GOT3 (cell line): ENCODE measurements at regions not wholly inside any gene's neighbourhood (a gene's known extent, or its start where the extent isn't known, plus 50 kb on each side); places are given as distances from the start of the nearest gene placed in this dataset.
"Not testable (repeated sequence)": the region's sequence is repeated elsewhere in the genome, so short reads cannot be mapped to it uniquely, and the experiment has no call there.

Source experiments
- DNase-seq: peaks from one replicate; lab custom pipeline; 2025; ENCODE audit warnings: mixed read lengths; lab: John Stamatoyannopoulos, UW

- no peak for DNase-seq
These were observed 525.8 kb downstream of the NLGN4X start for GRCh38 chrX:5702890-5703289.

DNA sequence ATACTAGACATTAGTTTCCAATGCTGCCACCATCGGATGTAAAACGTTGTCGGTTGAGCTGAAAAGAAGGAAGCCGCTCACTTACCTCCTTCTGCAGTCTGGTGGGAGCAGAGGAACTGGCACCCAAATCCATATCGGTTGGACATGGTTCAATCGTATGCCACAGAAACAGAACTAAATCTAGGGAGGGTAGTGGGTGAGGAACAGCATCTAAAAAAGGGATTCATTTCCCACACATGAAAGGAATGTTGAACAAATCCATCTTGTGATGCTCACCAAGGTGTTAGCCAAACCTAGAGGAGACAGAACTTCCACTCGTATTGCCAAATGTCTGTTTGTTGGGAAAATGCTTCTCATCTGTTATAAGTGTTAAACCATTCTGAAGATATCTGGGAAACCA lies 532.7 kb downstream of the NLGN4X start:
- DNase-seq, result no peak

DNA sequence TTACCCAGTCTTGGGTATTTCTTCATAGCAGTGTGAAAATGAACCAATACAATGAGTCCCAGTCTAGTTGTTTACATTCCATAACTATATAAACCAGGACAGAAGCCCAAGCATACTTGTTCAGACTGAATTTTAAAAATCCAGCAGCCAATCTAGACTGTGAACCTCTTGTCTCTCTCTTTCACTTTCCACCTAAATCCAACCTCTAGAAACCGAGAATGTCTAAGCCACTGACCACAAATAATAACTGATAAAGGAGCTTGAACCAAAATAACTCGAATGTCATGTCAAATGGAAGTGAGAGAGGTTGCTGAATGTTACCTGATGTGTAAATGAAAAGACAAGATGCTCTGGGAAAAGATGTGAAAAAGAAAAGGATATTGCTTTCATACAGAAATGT lies 544.7 kb downstream of the NLGN4X start:
- DNase-seq, result no peak

DNA sequence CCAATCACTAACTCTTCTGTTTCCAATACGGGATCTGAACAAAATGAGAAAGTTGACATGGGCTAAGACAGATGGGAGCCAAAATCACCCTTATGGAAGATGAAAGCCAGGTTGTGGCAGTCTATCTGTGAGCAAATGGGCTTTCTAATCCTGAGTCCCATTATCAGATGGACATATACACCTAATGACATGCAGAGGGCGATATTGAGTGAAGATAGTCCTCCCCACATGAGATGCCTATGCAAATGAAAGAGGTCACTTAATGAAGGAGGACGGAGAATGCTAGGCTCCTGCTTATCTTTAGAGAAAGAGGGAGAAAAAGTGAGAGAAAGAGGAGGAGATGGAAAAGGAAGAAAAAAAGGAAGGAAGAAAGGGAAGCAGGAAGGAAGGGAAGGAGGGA lies 547.5 kb downstream of the NLGN4X start:
- no peak for DNase-seq

DNA sequence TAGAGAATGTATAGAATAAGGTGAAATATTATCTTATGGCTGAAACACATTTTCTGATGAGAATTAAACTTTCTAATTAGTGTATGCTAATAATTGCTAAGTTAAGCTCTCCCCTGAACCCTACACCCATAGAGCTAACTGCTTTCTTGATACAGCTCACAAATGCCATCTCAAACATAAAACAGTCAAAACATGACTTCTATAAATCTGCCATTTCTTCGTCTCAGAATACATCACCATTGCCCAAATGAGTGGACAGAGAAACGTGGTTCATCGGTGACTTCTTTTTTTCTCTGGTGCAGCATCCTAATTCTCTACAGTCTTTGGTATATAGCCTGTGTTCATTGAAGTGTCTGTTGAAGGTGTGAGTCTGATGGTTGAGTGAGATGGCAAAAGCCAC lies 554.6 kb downstream of the NLGN4X start:
- DNase-seq, result no peak

- DNase-seq, result no peak
These were observed 556.6 kb downstream of the NLGN4X start for GRCh38 chrX:5672099-5672498.

GRCh38 chrX:5666689-5667088 lies 562.0 kb downstream of the NLGN4X start:
- DNase-seq, result not testable (repeated sequence)

- no peak for DNase-seq
These were observed 572.1 kb downstream of the NLGN4X start for GRCh38 chrX:5656544-5656943.

DNA sequence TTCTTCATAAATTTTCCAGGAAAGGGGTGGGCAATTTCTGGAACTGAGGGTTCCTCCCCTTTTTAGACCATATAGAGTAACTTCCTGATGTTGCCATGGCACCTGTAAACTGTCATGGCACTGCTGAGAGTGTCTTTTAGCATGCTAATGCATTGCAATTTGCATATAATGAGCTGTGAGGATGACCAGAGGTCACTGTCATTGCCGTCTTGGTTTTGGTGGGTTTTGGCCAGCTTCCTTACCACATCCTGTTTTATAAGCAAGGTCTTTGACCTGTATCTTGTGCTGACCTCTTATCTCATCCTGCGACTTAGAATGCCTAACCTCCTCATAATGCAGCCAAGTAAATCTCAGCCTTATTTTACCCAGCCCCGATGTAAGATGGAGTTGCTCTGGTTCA lies 577.8 kb downstream of the NLGN4X start:
- DNase-seq, result no peak

- no peak for DNase-seq
These were observed 579.6 kb downstream of the NLGN4X start for GRCh38 chrX:5648941-5649568.

DNA sequence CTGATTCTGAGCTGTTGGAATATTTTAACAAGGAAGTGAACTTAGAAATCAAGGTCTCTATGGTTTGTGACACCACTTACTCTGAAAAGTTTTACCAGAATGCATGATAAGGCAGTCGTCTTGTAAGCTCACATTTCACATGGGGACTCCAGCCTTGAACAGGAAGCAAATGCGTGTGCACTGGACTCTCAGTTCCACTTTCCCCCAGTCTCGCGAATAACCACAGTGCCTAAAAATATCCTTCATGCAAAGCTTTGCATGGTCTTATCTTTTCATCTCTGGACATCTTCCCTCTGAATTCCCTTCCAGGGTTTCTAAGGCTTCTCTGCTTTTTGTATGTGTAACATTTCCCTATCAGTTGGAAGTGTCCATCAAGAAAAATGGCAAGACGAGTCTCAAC lies 581.8 kb downstream of the NLGN4X start:
- no peak for DNase-seq

DNA sequence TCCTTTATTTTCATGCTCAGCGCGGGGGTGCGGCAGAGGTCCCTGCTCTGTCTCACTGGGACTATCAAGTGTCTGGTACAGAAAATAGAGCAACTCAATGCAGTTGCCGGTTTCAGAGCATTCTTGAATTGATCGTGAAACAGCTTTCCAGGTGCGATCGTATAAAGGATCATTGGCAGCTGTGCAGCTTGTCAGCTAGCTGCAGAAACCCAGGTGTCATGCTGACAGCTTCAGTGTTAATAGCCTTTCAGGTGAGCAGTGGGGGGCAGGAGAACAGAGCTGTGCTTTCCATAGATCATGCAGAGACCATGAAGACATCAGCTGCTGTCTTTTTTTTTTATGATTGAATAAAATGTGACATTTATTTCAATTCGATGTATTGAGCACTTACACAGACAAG lies 583.9 kb downstream of the NLGN4X start:
- DNase-seq, result no peak

- DNase-seq, result no peak
These were observed 588.6 kb downstream of the NLGN4X start for GRCh38 chrX:5640071-5640470.

DNA sequence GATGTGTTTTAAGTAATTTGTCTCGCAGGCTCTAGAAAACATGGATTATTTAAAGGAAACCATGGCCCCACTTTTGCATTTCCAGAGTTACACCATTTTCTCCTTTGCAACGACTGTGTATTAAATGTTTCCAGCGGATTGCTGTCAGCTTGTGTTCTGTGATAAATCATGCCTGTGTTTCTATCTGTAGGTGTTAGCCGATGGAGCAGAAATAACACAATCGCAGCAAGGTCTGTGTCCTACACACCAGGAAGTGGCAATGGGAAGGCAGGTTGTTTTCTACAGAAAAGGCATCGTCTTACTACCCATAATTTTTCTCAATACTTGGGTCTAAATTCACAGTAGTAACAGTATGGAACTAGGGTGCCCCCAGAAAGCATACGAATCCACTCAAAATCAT lies 590.1 kb downstream of the NLGN4X start:
- no peak for DNase-seq

- no peak for DNase-seq
These were observed 595.8 kb downstream of the NLGN4X start for GRCh38 chrX:5632887-5633286.

DNA sequence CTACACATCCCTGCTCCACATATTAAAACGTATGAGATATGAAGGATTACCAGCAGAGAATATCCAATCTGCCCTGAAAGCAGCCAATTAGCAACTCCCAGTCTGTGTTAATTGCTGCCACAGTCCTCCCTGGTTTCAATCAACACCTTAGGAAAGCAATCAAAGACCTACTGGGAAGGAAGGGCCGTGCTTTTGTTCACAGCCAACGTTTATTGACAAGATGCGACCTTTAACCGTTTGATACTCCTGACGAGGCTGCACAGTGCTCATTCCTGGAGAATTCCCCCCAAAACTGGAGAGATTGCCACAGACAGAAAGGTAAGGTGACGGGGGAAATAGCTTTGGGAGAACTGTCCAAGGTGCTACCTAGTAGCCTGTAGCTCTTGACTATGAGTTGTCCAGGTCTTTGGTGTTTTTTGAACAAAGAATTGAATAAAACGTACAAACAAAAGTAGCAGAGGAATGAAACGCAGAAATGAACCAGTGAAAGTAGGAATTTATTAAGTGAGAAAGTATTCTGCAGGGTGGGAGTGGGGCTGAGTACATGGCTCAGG lies 596.5 kb downstream of the NLGN4X start:
- DNase-seq, result no peak

GRCh38 chrX:5617666-5618065 lies 611.0 kb downstream of the NLGN4X start:
- DNase-seq, result no peak

DNA sequence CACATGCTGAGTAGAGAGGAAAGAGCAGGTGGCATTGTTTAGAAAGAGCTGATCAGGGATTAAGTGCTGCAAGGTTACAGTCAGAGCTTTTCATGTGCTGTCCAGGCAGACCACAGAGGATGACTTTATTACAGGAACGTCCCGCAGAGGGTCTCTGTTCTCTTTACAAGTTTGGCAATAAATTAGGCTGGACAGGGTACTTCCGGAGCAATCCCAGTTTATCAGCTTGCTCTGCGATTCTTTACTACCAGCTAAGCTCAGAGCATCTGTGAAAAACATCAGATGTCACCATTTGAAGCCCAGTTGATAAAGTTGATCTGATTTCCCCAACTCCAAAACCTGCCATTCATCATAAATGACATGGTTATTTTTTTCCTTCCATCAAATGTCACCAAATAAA lies 633.1 kb downstream of the NLGN4X start:
- no peak for DNase-seq

DNA sequence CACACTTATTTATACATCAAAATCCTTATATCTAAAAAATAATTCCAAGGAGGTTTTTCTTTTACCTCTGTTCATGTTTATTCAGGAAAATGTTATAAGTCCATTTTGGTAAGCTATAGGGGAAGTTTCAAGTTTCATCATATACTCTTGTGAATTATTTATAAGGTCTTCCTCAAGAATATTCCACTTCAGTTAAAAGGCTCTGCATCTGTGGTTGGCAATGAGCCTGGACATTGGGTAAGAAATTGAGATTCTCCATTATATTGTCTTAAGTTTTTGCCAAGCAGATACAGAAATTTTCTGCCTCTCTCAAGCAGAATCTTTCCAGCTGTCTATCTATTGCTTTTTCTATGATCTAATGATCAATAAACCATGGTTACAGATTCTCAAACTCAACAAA lies 641.9 kb downstream of the NLGN4X start:
- no peak for DNase-seq

DNA sequence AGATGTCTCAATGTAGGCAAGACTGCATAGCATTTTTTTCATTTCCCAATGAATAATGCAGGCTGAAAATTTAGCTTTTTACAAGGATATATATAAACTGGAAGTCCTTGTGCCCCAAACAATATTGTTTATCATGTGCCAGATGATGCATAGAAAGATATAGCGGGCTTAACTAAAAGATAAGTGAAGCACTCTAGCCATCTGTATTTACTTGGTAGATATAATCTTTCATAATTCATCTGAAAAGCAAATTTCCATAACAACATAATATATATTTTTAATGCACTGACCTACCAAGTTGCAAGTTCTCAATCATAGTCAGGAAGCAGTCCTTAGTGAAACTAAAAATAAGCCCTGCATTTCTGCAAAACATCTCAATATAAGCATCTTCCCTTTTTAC lies 653.3 kb downstream of the NLGN4X start:
- DNase-seq, result no peak

- no peak for DNase-seq
These were observed 659.7 kb downstream of the NLGN4X start for GRCh38 chrX:5568934-5569333.

DNA sequence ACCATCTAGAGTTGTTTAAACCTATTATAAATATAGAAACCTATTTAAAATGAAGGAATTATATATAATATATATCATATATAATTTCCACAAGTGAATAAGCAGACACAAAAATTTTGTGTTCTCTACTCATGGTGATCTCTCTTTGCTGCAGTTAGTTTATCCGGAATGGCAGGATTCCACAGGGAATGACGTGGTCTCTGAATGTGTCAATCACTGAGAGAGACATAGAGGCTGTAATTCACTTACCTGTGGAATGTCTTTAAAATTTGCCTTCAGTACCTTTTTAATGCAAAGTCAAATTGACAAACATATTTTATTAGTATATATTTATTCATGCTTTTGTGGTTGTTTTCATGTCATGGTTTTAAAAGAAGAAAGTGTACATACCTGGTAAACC lies 669.3 kb downstream of the NLGN4X start:
- DNase-seq, result no peak

- DNase-seq, result no peak
These were observed 679.2 kb downstream of the NLGN4X start for GRCh38 chrX:5549512-5549911.

DNA sequence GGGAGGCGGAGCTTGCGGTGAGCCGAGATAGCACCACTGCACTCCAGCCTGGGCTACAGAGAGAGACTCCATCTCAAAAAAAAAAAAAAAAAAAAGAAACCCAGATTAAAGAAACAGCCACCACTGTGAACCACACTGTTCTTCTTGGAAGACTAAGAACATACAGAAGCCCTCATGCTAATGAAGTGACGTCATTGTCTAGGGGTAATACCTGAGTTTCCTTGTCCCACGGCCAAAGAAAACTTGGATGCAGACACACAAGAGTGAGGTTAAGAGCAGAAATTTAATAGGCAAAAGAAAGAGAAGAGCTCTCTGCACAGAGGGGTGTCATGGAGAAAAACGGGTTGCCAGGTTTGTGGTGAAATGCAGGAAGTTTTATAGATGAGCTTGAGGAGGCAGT lies 691.6 kb downstream of the NLGN4X start:
- no peak for DNase-seq
